HG03442 (cell line): ENCODE measurements at regions not wholly inside any gene's neighbourhood (a gene's known extent, or its start where the extent isn't known, plus 50 kb on each side); places are given as distances from the start of the nearest gene placed in this dataset.
"Not testable (repeated sequence)": the region's sequence is repeated elsewhere in the genome, so short reads cannot be mapped to it uniquely, and the experiment has no call there.

Experiments
- ATAC-seq: cut with Tn5 transposase; IDR thresholded peaks from one replicate; pipeline ENCODE4 v1.9.1; 2021; ENCODE audit warnings: mild to moderate bottlenecking, moderate library complexity; ENCODE audit not compliant: unreplicated experiment

DNA sequence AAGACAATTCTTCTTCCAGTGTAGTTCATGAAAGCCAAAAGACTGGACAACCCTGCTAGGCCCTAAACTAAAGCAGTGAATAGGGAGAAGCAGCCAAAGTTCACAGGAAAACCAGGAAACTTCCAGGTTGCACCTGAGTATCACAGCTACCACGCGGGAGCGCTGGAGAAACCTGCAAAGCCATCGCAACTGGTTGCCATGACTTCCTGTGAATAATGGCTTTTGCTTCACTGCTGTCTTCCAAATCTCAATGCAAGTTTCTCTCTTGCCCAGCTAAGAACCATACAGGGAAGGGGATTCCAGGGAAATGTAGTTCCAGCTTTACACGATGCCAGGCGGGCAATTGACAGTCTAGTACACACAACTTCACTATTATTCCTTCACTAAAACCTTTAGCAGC lies 114.1 kb downstream of the GXYLT1 start:
- no peak for ATAC-seq

DNA sequence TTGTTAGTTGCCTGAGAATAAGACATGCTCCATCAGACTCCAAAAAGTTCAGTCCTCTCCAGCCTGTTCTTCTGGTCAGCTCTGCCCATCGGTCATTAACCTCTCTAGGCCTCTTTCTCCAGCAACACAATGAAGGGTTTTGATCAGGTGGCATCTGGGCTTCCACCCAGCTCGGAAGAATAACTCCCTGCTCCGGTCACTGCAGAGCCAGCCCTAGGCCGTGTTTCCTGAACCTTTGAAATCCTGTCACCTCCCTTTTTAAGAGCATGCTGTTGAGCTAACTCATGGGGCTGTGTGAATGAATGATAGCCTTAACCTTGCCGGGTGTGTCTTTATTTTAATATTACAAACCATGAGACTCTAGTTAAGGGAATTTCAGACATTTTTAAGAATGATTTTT lies 117.1 kb downstream of the GXYLT1 start:
- ATAC-seq: no peak

DNA sequence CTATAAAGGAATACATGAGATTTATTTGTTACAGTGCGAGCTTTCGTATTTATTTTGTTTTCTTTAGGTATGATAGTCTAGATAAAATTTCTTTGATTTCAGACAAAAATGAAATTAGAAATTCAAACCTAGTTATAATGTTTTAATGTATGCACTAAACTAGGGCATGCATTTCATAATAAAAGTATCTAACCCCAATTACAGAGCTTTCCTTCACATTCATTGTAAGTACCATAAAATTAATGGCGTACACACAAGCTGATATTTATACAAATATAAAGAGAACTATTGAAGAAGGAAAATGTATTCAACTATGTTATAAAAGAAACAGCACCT lies 120.2 kb downstream of the GXYLT1 start:
- ATAC-seq: no peak

DNA sequence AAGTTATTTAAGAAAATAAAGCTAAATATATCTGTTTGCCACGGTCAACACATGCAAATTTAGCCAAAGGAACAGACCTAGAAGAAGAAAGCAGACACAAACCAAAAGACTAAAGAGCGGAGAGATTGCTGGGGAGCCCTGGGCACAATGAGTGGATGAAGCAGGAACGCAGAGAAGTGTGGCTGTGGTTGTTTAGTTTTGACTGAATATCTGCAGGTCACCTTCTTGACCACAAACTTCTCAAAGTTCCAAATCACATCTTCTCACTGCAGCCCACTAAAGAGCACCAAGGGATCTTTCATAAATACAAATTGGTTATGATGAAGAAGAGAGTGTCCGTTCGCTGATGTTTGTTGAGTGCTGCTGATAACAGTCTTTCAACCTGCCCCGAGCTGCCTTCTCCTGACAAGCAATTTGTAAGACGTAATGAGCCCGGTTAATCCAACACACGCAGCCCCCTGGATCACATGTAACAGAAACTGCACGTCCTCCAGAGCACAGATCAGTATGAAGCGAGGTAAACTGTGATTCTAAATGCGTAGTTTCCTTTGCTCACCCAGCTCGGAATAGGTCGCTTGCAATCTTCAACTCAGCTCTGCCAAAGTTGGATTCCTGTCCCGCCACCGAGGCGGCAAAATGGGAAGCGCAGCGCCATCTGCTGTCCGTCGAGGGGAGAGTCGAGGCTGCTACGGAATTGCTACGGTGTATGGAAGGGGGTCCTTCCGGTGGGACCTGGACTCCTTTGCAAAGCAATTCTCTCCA lies 120.8 kb downstream of the GXYLT1 start:
- ATAC-seq: peak; percentile 84

DNA sequence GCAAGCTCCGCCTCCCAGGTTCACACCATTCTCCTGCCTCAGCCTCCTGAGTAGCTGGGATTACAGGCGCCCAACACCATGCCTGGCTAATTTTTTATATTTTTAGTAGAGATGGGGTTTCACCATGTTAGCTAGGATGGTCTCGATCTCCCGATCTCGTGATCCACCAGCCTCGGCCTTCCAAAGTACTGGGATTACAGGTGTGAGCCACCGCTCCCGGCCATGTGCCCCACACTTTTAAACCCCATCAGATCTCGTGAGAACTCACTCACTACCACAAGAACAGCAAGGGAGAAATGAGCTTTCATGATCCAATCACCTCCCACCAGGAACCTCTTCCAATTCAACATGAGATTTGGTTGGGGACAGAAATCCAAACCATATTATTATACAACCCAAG lies 122.7 kb downstream of the GXYLT1 start:
- not testable (repeated sequence) for ATAC-seq

DNA sequence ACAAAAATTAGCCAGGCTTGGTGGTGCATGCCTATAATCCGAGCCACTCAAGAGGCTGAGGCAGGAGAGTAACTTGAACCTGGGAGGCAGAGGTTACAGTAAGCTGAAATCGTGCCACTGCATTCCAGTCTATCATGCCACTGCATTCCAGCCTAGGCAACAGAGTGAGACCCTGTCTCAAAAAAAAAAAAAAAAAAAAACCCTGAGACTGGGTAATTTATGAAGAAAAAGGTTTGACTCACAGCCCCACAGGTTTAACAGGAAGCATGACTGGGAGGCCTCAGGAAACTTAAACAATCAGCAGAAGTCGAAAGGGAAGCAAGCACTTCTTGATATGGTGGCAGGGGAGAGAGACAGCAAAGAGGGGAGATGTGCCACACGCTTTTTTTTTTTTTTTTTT lies 123.2 kb downstream of the GXYLT1 start:
- ATAC-seq: no peak

DNA sequence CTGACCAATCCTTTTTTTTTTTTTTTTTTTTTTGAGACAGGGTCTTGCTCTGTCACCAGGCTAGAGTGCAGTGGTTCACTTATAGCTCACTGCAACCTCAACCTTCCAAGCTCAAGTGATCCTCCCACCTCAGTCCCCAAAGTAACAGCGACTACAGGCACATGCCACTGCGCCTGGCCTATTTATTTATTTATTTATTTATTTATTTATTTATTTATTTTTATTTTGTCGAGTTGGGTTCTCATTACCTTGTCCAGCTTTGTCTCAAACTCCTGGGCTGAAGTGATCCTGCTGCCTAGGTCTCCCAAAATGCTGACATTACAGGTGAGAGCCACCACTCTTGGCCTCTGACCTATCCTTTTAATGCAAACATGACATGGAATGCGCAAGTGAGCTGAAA lies 124.4 kb downstream of the GXYLT1 start:
- ATAC-seq: no peak

DNA sequence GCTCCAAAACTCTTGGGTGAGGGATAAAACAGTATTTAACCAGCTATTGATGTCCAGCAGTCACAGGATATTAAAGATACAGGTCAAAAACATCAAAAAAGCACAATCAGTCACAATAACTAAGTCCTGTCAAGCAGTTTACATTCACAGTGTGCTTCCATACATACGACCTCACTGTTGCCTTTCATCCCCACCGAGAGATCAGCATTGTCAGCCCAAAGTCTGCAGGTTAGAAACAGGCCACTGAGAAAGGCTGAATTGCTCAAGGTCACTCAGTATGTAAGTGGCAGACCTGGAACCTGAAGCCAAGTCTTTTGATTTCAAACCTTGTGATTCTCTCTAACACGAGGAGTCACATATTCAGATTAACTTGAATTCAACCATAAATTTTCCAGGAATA lies 124.9 kb downstream of the GXYLT1 start:
- no peak for ATAC-seq

DNA sequence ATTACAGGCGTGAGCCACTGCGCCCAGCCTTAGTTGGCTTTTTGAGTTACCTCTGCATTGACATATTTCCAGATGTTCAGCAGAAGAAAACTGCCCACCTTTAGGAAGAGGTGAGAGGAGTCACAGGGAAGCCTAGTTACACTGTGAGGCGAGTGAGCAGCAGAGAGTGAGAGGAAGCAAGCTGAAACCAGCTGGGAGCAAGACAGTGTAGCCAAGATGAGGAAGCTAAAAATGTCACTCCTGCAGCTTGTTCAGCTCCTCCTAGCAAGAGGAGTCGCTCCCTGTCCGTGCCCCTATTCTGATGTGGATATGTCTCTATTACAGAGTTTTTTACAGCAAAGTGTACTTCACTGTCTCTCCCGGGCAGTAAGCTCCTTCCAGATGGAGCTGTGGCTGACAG lies 127.6 kb downstream of the GXYLT1 start:
- ATAC-seq: no peak

DNA sequence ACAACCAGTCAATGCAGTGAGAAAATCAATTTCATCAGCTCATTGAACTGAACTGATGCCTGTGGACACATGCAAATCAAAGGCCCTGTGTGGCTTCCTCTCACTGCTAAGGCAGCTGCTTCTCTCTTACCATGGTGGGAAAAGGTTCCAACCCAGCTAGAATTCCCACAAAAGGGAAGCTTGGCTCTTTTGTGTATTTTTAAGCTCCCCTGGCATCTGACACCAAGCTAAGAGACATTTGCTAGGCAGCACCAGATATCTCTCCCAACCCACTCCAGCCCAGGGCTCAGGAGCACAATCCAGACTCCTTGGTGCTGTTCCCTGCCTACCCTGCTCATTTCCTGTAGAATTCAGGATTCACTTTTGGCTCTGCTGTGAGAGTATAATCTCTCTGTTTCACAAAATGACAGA lies 129.6 kb downstream of the GXYLT1 start:
- ATAC-seq: no peak

DNA sequence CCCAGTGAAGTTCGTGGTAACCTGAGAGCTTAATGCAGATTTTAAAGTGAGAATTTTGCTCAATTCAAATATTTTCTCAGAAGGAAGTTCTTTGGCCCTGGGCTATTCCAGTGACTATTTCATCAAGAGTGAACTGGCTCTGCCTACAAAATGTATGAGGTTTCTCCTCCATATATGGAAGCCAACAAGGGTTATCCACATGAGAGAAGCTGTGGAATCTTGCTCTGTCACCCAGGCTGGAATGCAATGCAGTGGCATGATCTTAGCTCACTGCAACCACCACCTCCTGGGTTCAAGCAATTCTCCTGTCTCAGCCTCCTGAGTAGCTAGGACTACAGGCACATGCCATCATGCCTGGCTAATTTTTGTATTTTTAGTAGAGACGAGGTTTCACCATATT lies 132.2 kb downstream of the GXYLT1 start:
- ATAC-seq: not testable (repeated sequence)

DNA sequence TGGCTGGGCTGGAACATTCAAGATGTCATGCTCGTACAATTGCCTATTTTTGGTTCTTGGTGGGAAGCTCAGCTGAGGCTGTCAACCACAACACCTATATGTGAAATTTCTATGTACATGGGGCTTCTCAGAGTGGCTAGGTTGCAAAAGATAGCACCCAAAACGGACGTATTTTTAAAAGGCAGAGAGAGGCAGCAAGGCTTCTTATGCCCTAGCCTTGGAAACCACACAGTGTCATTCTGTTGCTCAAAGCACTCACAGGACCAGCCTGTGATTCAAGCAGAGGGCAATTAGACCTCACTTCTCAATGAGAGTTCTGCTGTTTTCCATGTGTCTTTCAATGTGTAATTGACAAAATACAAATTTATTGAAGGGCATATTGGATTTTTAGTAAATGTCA lies 134.0 kb downstream of the GXYLT1 start:
- ATAC-seq: no peak

DNA sequence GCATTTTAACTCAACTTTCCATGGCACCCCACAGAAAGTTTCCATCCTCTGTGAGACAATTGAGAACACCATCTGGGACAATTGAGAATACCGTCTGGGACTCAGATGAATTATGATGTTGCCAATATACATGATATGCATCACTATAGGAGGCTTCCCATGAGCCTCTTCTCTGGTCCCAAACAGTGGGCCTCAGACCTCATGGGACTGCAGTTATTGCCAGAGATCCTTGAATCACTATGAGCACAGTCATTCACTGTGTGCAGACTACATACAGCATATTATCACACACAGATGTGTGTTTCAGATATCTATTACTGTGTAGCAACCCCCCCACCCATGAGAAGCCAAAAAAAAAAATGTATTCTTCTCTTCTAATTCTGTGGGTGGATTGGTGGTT lies 134.4 kb downstream of the GXYLT1 start:
- ATAC-seq: no peak

DNA sequence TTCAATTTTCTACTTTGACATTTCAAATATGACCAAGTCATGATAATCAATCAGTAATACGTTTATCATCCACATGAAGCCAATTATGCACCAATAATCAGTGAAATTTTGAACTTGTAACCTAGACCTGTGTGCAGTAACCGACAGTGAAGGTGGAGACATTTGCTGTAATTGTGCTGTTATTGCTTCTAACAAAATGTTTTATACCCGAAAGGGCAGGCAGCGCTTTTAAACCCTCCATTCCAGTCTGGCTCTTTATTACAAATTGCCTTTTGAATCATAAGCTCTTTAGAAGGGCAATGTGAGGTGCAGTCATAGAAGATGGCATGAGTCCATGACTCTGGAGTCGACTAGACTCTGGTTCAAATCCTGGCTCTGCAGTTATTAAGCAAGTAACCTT lies 135.7 kb downstream of the GXYLT1 start:
- no peak for ATAC-seq

DNA sequence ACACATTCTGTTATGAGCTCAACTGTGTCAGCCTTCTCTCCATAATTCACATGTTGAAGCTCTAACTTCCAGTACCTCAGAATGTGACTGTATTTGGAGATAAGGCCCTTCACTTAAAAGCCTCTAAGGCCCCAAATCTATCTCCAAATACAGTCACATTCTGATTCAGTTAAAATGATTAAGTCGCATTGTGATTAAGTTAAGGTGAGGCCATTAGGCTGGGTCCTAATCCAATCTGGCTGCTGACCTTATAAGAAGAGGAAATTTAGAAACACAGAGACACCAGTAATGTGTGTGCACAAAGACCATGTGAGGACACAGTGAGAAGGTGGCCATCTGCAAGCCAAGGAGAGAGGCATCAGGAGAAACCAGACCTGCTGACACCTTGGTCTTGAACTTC lies 141.6 kb downstream of the GXYLT1 start:
- no peak for ATAC-seq

DNA sequence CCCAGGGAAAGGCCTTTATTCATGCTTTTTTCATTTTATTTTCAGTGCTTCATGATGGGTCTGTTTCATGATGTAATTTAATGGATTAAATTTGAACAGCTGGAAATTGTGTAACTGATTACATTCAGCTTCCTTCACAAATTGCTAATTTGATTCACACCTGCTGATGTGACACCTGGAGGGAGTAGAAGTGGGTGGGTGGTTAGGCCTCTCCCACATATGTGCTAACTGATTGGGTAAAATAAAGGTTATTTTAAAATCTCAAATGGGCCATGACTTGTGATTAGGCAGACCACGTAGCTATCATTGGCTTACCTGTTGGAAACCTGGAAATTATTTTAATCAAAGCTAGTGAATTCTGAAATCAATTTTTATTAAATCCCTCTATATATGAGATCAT lies 142.1 kb downstream of the GXYLT1 start:
- ATAC-seq: no peak

DNA sequence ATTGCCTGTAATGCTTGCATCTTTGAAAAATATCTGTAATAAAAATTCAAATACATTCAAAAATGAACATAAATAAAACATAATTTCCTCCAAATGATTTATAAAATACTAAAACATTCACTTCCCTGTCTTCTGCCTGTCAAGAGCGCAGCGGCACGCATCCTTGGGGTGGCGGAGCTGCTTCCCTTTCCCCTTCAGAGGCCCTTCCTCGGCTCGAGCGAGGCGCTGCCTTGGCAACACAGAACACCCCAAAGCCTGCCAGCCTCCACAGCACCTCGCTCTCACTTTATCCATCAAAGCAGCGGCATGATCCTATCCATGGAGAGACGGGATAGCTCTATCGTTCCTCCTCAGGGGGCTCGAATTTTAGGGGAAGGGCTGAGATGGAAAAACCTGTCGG lies 146.2 kb downstream of the GXYLT1 start:
- ATAC-seq: no peak

DNA sequence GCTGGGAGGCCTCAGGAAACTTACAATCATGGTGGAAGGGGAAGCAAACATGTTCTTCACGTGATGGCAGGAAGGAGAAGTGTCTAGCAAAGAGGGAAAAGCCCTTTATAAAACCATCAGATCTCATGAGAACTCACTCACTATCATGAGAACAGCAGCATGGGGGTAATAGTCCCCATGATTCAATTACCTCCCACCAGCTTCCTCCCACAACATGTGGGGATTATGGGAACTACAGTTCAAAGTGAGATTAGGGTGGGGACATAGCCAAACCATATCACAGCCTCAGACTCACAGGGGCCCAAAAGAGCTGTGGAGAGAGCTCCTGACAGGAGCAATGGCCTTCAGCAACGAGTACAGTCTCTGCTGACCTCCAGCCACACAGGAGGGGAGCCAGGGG lies 151.4 kb downstream of the GXYLT1 start:
- no peak for ATAC-seq

DNA sequence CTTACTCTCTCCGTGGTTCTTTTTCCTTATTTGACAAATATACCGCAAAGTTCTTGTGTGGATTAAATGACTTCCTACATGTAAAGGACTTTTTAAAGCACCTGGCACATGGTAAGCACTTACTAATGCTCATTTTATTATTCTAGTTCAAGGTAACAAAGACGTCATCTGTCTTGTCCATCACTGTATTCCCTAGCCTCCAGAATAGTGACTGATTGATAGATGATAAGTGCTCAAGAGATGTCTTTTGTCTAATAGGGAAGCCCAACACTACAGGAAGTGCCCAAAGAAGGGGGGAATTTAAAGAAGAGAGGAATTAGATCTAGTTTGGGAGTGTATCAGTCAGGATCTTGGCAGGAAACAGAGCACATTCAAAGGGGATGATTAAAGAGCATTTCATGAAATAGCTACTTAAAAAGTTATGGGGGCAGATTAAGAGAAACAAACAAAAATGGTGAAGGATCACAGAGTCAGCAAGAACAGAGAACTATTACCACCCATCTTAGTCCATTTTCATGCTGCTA lies 151.9 kb downstream of the GXYLT1 start:
- ATAC-seq: no peak

DNA sequence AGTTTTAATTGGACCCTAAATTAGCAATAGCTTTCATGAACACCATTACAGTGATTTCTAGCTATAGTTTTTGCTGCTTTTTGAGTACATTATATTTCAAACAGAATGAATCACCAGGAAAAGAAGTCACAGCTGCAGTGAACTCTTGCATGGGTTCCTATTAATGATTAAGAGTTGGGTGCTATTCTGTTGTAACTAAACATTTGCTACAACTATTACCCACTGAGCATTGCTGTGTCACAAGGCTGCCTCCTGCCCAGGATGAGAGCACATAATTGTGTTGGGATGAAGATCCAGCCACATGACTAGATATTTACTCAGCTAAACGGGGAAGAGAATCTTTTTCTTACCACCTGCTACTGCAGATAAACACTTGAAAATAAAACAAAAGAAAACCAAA lies 152.7 kb downstream of the GXYLT1 start:
- ATAC-seq: no peak

DNA sequence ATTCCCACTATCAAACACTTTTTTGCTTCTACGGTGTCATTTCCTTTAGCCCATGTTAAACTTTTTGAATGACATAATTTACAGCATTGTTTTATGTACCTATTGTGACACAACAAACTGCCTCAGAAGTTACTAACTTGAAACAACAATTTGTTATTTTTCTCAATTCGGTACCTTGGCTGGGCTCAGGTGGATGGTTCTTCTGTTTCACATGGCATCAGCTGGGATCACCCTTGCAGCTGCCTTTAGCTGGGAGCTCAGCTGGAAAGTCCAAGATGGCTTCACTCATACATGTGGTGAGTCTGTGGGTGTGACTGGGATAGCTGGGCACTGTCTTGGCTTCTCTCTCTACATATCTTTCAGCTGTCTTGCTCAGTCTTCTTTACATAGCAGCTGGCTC lies 156.0 kb downstream of the GXYLT1 start:
- ATAC-seq: no peak

DNA sequence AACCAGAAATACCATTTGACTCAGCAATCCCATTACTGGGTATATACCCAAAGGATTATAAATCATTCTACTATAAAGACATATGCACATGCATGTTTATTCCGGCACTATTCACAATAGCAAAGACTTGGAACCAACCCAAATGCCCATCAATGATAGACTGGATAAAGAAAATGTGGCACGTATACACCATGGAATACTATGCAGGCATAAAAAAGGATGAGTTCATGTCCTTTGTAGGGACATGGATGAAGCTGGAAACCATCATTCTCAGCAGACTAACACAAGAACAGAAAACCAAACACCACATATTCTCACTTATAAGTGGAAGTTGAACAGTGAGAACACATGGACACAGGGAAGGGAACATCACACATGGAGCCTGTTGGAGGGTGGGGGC lies 158.2 kb downstream of the GXYLT1 start:
- not testable (repeated sequence) for ATAC-seq

DNA sequence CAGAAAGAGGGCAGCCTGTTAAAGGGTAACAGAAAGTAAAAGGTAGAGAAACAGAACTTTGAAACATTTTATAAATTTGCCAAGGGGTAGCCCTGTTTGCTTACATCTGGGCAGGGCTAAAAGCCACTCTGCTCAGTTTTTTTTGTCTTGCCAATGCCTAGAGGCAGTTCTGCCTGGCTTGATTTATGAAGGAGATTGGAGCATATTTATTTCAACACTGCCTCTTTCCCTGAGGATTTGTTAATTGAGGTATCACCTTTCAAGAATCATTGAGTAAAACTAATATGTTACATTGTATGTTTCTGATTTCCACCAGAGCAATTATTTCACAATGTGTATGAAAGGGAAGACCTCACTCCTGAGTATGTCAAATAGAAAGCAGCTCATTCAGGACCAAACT lies 160.8 kb downstream of the GXYLT1 start:
- ATAC-seq: no peak
